Parathyroid adenoma (tissue), 2 donors: ENCODE measurements at regions not wholly inside any gene's neighbourhood (a gene's known extent, or its start where the extent isn't known, plus 50 kb on each side); places are given as distances from the start of the nearest gene placed in this dataset.

Source experiments
- H2AFZ ChIP-seq: fragments of 300-600 bp; sonication (generic); one replicate; pipeline ENCODE4 v1.7.0; 2017; ENCODE audit warnings: antibody characterized with exemption, mild to moderate bottlenecking
- H3K27ac ChIP-seq: fragments of 300-600 bp; sonication (generic); one replicate; pipeline ENCODE4 v1.7.0; 2017
- H3K27me3 ChIP-seq: fragments of 300-600 bp; sonication (generic); one replicate; pipeline ENCODE4 v1.7.0; 2017; ENCODE audit warnings: low read length; ENCODE audit not compliant: control insufficient read depth, insufficient read depth
- H3K36me3 ChIP-seq: fragments of 300-600 bp; sonication (generic); one replicate; pipeline ENCODE4 v1.7.0; 2017; ENCODE audit warnings: low read length; ENCODE audit not compliant: control insufficient read depth, insufficient read depth
- H3K4me1 ChIP-seq: fragments of 300-600 bp; sonication (generic); one replicate; pipeline ENCODE4 v1.7.0; 2017; ENCODE audit warnings: control low read depth
- H3K4me2 ChIP-seq: fragments of 300-600 bp; sonication (generic); one replicate; pipeline ENCODE4 v1.7.0; 2017; ENCODE audit warnings: low read length
- H3K4me3 ChIP-seq: fragments of 300-600 bp; sonication (generic); one replicate; pipeline ENCODE4 v1.7.0; 2017; ENCODE audit warnings: low read depth, low read length
- H3K79me2 ChIP-seq: fragments of 300-600 bp; sonication (generic); one replicate; pipeline ENCODE4 v1.7.0; 2017; ENCODE audit warnings: control low read depth
- H3K9ac ChIP-seq: fragments of 300-600 bp; sonication (generic); one replicate; pipeline ENCODE4 v1.7.0; 2017; ENCODE audit warnings: mild to moderate bottlenecking
- H3K9me3 ChIP-seq: fragments of 300-600 bp; sonication (generic); one replicate; pipeline ENCODE4 v1.7.0; 2017; ENCODE audit warnings: low read length; ENCODE audit not compliant: control insufficient read depth
- CTCF ChIP-seq: fragments of 300-600 bp; sonication (generic); IDR thresholded peaks from one replicate; pipeline ENCODE4 v1.7.0; 2017; ENCODE audit warnings: antibody characterized with exemption, mild to moderate bottlenecking
- donor health status: primary hyperparathyroidism.

GRCh38 chr17:52823155-52823554, 664.6 kb upstream of the CA10 start:
- no peak overlapping the region for H3K4me3 ChIP-seq
- H3K36me3 ChIP-seq = no peaks in the 10 kb centered on the region
- H3K27me3 ChIP-seq = no peaks in the 10 kb centered on the region
- no peak for TF ChIP-seq CTCF
- no peak overlapping the region for H3K4me2 ChIP-seq
- no peak overlapping the region for H3K9ac ChIP-seq
- no peak overlapping the region for H2AFZ ChIP-seq
- H3K79me2 ChIP-seq = no peaks in the 10 kb centered on the region
- H3K27ac ChIP-seq = no peak overlapping the region
- H3K9me3 ChIP-seq = no peaks in the 10 kb centered on the region
- no peaks in the 10 kb centered on the region for H3K4me1 ChIP-seq

- no peak for TF ChIP-seq CTCF
- H2AFZ ChIP-seq = no peak overlapping the region
These were observed 631.9 kb upstream of the CA10 start for GRCh38 chr17:52790359-52790955.

GRCh38 chr17:52789829-52790228, 631.3 kb upstream of the CA10 start:
- Histone ChIP-seq H3K27ac (no peak overlapping the region), H3K4me3 (no peak overlapping the region), H3K27me3 (no peaks in the 10 kb centered on the region), H3K4me1 (no peaks in the 10 kb centered on the region), H2AFZ (no peak overlapping the region), H3K79me2 (no peaks in the 10 kb centered on the region), H3K4me2 (no peak overlapping the region), H3K9ac (no peak overlapping the region), H3K9me3 (no peaks in the 10 kb centered on the region), H3K36me3 (no peaks in the 10 kb centered on the region)
- no peak for TF ChIP-seq CTCF

More at GRCh38 chr17:52790359-52790955, 631.9 kb upstream of the CA10 start:
- Histone ChIP-seq H3K36me3 (no peaks in the 10 kb centered on the region), H3K4me3 (no peak overlapping the region), H3K4me2 (no peak overlapping the region), H3K27ac (no peak overlapping the region), H3K79me2 (no peaks in the 10 kb centered on the region), H3K4me1 (no peaks in the 10 kb centered on the region), H3K27me3 (no peaks in the 10 kb centered on the region), H3K9ac (no peak overlapping the region), H3K9me3 (no peaks in the 10 kb centered on the region)

GRCh38 chr17:52776234-52776633, 617.7 kb upstream of the CA10 start:
- Histone ChIP-seq H3K4me3 (no peak overlapping the region), H3K27me3 (no peaks in the 10 kb centered on the region), H3K9ac (no peak overlapping the region), H3K4me2 (no peak overlapping the region), H2AFZ (no peak overlapping the region), H3K9me3 (no peaks in the 10 kb centered on the region), H3K36me3 (no peaks in the 10 kb centered on the region), H3K79me2 (no peaks in the 10 kb centered on the region), H3K4me1 (no peaks in the 10 kb centered on the region), H3K27ac (no peak overlapping the region)
- TF ChIP-seq CTCF = no peak

GRCh38 chr17:52762794-52763167, 604.3 kb upstream of the CA10 start:
- Histone ChIP-seq H3K79me2 (no peaks in the 10 kb centered on the region), H3K27me3 (no peaks in the 10 kb centered on the region), H3K9me3 (peaks cover 3% of the 10 kb centered on the region), H3K27ac (no peak overlapping the region), H2AFZ (no peak overlapping the region), H3K4me2 (no peak overlapping the region), H3K9ac (no peak overlapping the region), H3K4me1 (no peaks in the 10 kb centered on the region), H3K4me3 (no peak overlapping the region), H3K36me3 (no peaks in the 10 kb centered on the region)
- no peak for TF ChIP-seq CTCF
